GM18520 (cell line): ENCODE measurements at regions not wholly inside any gene's neighbourhood (a gene's known extent, or its start where the extent isn't known, plus 50 kb on each side); places are given as distances from the start of the nearest gene placed in this dataset.

Experiments
- ATAC-seq: cut with Tn5 transposase; IDR thresholded peaks from one replicate; pipeline ENCODE4 v1.9.1; 2021; ENCODE audit not compliant: unreplicated experiment

DNA sequence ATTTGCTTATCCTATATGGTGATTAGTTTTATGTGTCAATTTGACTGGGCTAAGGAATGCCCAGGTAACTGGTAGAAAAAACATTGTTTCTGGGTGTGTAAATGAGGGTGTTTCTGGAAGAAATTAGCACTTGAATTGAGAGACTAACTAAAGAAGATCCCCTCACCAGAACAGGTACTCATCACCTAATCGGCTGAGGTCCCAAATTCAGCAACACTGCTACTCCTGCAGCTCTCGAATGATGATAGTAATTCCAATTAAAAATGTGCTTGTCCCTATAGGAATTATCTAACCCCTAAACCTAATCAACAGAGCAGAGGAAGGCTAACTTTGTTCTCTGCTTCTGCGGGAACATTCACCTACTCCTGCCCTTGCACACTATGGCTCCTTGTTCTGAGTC, 464.5 kb upstream of the CHST9 start:
- no peak for ATAC-seq

DNA sequence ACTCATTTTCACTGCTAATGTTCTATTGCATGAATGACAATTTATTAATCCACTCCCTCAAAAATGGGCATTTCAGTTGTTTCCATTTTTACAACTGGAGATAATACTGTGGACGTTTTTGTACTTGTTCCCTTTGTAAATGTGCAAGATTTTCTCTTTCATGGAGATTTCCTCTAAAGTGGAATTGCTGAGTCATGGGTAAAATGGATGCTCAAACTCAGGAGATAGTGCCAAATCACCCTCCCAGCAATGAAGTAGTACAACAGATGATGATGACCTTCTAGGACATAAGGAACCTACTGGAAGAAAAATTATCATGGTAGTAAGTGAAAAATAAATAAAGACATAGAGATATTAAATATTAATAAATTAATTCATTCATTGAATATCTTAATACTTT, 460.8 kb upstream of the CHST9 start:
- no peak for ATAC-seq

DNA sequence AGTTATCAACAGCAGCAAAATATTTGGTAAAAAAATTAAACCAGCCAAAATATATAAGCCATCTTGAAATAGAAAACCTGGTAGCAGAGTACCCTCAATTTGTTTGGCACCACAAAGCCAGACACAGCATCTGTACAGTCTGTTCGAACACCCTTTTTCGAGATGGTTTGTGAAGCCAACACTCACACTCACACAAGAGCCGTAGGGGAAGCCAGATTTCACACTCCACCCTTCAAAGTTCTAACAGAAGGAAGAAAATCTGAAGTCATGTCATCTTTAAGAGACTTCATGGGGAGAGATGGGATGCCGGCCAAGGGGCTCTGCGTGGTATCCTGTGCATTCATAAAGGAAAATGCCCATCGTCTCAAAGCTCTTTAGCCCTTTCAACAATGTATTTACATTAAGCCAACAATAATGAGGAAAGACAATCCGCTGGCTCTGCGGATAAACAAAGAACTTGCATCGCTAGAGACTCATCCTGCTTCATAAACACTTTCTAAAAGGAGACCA, 451.5 kb upstream of the CHST9 start:
- ATAC-seq = no peak

DNA sequence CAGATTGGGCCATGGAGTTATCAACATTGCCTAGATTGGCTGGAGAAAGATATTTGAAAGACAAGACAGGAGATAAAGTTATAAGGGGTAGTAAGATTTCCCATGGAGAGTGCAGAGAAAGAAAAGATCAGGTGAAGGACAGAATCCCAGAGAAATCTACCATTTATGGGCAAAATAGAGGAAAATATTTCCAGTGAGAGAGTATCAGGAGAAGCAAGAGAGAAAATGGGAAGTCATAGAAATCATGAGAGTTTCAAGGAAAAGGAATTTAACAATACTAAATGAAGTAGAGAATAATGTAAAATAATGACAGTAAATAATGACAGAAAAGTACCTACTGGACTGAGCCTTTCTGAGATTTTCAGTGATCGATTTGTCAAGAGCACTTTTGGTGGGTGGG, 447.6 kb upstream of the CHST9 start:
- ATAC-seq = no peak

DNA sequence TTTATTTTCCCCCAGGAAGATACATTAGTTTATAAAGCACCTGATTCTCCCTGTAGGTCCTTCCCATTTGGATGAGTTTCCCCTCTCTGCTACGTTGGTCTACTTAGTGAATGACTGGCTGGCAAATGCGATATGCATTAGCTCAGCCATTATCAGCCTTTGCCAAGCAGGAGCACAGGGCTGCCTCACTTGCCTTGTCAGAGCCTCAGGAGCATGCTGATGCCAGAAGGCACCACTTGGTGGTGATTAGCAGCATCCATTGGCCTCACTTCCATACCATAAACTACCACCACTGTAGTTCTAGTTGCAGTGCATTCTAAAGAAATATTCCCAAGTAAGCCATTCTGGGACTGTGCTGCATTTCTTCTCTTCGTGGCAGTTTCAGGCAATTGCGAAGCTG, 442.8 kb upstream of the CHST9 start:
- ATAC-seq = no peak

DNA sequence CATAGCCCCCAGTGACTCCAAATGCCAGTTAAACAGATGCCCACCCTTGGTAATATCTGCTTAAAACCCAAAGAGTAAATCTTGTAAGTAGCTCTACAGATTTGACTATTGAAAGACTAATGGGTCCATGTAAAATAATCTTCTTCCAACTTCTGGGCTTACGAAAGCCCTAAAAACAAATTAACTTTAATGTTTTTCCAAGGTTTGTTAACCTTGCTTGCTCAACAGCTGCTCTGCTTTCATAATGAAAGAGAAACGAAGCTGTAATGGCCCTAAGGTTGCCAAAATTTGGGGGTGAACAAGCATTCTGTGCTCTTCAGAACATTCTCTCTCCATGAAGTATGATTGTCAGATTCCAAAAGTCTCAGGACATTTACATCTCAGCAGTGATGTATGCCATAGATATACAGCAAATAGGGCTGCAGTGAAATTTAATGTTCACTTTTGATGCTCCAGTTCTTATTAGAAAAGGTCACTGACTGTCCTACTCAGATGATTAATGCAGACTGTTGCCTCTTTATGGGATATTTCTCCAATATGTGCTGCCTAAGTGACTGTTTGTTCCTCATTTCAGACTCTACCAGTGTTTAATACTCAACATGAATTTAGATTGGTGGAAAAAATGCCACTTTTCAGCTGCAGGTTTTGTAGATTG, 436.3 kb upstream of the CHST9 start:
- ATAC-seq = no peak

DNA sequence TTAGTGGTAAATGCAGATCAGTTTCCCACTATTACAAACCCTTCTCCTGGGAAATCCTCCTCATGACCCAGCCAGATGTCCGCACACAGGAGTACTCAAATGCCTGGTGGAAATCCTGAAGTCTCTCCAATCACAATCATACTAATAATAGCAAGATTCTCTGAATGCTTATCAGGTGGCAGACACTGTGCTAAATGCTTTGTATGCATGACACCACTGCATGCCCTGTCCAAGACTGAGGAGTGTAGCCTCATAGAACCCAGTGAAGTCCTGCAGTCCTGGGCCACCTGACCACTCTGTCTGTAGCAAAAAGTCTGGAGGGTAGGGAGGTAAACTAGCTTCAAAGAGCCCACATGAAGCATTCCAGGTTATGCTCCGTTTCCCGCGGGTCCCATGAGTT, 434.8 kb upstream of the CHST9 start:
- ATAC-seq = no peak

DNA sequence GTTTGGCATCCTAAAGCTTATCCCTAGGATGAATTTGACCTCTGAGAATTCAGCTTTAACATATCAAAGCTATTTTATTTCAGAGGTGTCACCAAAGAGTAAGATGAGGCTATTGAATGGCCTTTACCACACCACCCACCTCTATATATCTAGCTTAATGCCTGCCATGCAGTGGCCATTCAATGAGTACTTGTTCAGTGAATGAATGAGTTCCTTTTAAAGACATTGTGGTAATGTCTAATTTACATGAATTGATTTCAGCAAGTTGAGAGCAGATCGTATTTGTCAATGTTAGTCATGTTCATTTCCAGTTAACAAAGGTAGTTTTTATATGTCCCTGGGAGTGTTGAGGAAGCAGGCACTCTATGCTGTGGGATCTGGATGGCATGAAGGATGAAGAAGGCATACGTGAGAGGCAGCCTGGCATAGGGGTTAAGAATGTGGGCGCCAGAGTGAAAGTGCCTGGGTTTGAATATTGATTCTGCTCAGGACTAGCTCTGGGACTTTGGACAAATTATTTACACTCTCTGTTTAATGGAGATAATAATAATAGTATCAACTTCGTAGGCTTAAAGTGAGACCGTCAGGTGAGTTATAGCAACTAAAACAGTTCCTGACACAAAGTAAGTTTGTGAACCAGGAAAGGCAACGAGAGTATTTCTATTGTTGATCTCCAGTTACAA, 434.1 kb upstream of the CHST9 start:
- ATAC-seq = no peak

DNA sequence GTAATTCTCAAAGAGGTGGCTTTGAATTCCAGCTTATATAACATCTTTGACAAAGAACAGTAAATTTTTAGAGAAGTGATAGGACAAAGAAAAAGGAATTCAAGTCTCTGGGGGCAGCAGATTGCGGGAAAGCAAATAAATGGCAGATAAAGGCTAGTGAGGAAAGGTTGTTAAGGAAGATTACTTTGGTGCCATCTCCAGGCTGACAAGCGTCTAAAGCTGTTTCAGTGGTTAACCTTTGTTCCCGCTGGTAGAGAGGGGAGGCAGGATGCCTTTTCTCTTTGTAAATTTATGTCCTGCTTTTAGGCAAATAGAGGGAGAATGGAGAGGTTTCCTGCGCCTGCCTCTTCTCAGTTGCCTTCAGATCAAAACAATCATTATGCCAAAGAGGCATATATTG, 431.2 kb upstream of the CHST9 start:
- ATAC-seq = no peak

DNA sequence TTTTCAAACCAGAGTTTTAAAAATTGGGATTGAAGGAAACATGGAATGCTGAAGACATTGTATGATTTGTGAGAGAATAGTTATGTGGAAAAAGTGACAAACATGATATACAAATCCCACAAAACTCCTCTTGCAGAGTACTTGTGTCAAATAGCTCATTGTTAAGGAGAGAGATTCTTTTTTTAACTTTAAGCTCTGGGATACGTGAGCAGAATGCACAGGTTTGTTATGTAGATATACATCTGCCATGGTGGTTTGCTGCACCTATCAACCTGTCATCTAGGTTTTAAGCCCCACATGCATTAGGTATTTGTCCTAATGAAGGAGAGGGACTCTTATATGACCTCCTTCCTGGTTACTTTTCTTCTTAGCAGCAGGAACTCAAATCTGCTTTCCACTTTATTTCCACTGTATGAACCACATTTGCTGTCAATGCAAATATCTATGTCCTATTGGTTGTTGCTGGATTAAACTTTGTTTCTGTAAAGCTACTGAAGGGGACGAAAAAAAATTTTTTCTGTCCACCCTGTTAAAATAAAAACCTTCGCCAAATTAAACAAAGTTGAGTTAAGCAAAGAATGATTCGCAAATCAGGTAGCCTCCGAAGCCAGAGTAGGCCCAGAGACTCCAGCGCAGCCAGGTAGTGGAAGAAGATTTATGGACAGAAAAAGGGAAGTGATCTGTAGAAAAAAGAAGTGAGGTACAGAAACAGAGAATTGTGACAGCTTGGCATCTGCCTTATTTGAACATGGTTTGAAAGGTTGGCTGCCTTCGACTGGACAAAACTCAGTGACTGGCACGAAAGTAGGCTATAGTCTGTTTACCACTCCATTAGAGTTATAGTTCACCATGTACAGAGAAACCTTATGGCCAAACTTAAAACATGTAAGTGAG, 430.1 kb upstream of the CHST9 start:
- no peak for ATAC-seq

DNA sequence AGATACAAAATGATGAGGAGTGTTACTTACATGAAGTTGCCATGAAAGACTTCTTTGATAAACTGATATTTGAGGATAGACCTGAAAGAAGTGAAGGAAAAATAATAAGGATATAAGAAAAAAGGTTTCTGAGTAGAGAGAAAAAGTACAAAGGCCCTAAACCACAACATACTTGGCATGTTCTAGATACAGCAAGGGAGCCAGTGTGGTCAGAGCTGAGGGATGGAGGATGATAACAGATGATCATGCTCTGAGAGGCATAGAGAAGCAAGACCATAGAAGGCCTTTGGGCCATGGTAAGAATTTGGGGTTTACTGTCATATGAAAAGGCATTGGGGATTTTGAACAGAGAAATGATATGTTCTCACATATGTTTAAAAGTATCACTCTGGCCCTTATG, 424.1 kb upstream of the CHST9 start:
- no peak for ATAC-seq

DNA sequence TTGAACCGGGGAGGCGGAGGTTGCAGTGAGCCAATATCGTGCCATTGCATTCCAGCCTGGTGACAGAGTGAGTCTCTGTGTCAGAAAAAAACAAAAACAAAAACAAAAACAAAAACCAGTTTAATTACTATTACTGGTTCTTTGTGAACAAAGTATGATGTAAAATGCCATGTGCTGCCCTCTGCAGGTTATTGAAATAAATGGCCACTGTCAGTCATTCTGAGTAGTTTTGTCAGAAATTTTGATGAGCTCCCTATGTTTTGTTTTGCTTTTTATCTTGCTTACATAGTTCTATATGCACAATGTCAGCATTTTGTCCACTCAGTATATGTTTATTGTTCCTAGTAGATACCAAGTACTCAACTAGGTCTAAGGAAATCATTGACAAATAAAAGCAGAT, 423.6 kb upstream of the CHST9 start:
- no peak for ATAC-seq

DNA sequence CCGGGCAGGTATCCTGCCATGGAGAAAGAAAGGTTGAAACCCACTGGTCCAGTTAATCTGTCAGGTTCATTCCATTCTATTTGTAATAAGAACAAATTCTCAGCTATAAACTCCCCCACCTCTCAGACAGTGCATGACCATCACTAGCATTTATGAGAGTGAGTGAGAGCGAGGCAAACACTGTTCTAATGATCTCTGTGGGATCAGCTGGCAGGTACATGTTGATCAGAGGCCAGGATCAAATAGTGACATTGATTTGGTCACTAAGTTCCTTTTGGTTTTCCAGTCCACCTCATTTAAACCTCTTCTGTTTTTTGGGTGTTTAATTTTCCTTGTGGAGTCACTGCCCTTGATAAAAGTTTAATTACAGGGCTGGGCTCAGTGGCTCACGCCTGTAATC, 423.1 kb upstream of the CHST9 start:
- ATAC-seq = no peak

DNA sequence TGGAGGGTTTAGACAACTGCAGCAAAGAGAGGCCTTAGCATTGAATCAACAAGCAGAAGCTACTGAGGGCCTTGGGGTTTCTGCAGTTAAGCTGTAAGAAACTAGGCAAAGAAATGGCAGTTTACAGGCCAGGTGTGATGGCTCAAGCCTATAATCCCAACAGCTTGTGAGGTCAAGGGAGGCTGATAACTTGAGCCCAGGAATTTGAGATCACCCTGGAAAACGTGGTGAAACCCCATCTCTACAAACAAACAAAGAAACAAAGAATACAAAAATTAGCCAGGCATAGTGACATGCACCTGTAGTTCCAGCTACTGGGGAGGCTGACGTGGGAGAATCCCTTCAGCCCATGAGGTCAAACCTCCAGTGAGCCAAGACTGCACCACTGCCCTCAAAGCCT, 421.6 kb upstream of the CHST9 start:
- no peak for ATAC-seq

DNA sequence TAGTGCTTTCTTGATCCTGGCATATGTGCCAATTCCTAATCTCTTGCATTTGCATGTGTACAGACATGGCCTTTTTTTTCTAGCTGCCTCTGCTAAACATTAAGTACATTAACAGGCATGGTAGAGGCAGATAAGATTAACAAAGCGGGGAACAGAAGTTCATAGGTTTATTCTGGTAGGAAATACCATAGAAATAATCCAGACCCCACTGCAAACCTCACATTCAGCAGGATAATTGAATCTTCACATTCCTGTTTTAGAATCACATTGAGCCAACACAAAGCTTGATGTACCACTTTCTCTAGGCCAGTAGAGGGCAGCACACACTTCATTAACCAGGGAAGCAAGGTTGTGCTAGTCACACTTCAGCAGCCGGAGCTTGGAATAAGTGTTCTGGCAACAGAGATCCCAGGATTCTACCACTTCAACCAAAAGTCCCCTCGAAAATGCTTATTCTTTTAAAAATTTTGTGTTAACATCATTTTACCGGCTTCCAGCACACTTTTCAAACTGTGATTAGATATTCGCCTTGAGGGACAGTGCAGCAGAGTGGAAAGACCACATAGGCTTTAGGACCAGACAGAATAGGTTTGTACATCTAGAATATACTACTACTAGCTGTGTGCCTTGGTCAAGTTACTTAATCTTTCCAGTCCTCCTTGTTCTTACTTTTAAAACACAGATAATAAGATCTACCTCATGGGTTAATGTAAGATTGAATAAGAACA, 420.2 kb upstream of the CHST9 start:
- ATAC-seq = peak; percentile 51

DNA sequence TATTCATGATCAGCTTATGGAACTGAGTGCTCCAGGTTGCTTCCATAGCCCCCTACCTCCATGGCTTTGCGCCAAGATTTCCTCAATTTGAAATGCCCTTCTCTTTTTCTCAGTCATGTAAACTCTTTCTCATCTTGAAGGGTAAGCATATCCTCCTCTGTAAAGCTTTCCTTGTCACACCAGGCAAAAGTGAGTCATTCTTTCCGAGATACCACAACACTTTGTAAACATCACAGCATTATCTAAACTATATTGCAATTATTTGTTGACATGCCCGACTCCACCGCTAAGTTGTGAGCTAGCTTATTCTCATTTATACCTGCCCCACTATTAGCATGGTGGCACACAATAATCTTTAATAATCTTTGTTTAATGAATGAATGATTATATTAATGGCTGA, 419.5 kb upstream of the CHST9 start:
- no peak for ATAC-seq

DNA sequence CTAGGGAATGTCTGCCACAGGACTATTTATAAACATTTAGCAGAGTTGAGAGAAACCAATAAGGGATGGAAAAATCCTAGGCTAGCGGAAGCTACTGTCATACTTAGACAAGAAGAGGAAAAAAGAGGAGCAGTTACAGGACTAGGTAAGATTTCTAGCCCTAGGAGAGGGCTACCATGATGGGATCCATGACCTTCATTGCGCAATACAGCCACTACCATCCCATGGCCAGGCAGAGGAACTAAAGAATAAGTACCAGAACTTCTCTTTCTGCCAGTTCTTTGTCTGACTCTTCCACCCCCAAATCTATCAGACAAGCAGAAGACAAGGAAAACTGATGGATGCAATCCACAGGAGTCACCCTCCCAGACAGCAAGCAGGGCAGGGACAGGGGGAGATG, 417.0 kb upstream of the CHST9 start:
- no peak for ATAC-seq

DNA sequence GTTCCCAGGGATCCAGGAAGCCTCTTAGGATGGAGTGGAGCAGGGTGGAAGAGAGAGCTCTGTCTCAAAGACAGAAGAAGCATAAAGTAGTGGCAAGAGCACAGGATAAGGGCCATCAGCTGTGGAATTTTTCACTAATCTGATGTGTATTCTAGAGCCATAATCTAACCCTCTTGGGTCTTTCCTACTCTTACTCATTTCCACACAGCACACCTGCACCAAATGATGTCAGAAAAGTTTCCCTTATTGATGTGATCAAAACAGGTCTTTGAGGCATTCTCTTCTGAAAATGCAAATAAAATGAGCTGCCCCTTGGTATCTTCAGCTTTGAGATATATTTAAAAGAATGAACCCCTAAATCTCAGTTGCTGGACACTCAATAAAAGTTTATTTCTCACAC, 415.1 kb upstream of the CHST9 start:
- peak; percentile 34 for ATAC-seq

DNA sequence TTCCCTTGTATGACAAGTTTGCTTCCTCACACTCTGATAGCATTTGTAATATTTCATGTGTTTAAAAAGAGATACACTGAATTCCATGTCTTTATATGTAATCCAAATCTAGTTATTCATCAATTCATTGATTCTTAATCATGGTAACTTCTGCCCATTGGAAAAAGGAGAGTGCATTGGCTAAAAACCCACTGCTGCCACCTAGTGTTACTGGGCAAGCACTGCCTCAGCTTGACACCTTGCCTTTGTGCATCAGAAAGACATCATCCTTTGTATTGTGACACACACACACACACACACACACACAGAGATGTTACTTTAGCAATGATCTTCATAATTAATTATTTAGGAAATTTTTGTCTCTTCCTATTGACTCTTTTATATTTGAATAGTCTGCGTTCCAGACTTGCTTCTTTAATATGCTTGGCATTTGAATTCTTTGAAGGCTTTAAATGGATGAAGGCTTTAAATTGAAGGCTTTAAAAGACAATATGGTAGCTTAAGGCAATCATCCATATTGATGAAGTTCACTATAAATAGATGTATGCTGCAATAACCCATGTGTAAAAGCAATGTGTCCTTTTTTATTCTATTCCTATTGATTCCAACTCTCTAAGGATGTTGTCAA, 414.2 kb upstream of the CHST9 start:
- peak; percentile 62 for ATAC-seq

DNA sequence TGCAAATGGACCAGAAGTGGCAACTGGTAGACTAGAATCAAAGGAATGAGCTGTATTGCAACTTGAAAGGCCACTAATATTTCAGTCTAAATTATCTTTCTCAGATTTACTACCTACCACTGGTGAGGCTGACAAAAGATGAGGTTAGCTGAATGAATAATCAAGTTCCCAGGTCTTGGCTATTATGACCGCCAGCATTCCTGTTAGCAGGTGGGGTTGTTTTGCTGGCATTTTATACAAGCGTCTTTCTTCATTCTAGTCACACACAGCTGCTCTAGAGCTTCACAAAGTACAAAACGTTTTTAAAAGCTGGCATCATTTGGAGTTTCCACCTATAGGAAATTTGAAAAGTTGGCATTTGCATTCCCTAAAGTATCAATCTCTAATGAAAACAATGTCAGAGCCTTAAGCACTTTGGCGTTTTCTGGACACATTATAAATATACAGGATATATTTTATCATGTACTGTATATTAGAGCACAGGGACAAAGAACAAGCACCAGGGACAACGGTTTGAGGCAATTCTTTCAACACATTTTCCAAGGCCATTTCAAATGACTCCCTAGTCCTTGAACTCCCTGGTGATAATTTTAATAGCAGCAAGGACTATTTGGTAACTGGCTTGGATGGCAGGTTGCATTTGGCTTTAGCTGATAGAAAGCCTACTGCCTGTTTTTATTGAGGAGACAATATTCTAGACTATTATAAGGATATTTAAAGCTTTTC, 410.2 kb upstream of the CHST9 start:
- ATAC-seq = no peak
